K562 (cell line): ENCODE measurements at regions not wholly inside any gene's neighbourhood (a gene's known extent, or its start where the extent isn't known, plus 50 kb on each side); places are given as distances from the start of the nearest gene placed in this dataset.

Experiments
- ATAC-seq: fragments of 200-7000 bp; cut with Tn5 transposase; 3 replicates; pipeline ENCODE4 v1.9.1; 2020; ENCODE audit warnings: moderate library complexity
- BruUV-seq: library from RNA; stranded (reverse); fragments of 400-500 nt; replicated peaks from 2 replicates; lab custom pipeline; 2021; lab: Mats Ljungman, UMichigan
- CTCF ChIA-PET: fragments of 300-600 bp; formaldehyde crosslinking; extraction: SDS; loops from one replicate; lab custom pipeline; 2021; ENCODE audit warnings: low intra/inter-chr PET ratio; lab: Yijun Ruan, JAX
- POLR2A ChIA-PET: fragments of 300-600, 350-650 bp; sonication (Branson Sonifier 250); formaldehyde crosslinking; extraction: SDS; loops from one replicate; lab custom pipeline; 2021; ENCODE audit warnings: antibody characterized with exemption, inconsistent platforms; lab: Yijun Ruan, JAX
- DNase-seq, 4 experiments: peaks; one replicate each; pipeline versions ENCODE4 v3.0.0 to v3.0.0-alpha.2; 2011 to 2018; ENCODE audit warnings: low spot score in 3 of 4, mixed read lengths in 3 of 4; ENCODE audit errors: extremely low read depth in 1 of 4
- FAIRE-seq: peaks from 2 replicates; lab custom pipeline; 2011; peaks lifted over from hg19 to GRCh38; lab: Jason Lieb, UNC
- H2AFZ ChIP-seq: 2 replicates; pipeline ENCODE4 v1.6.0; 2011; ENCODE audit warnings: low read depth, low read length, control low read depth, inconsistent platforms
- H3K27ac ChIP-seq: fragments of 200-600 bp; 3 replicates; pipeline ENCODE4 v1.8.0; 2011; ENCODE audit warnings: low read depth, mild to moderate bottlenecking, control low read depth, inconsistent platforms, low read length, moderate library complexity, mixed read lengths; ENCODE audit errors: extremely low read depth
- H3K27me3 ChIP-seq, 2 experiments: fragments of 300-600 bp in 1 of 2; 2 replicates in 1 of 2; 3 replicates in 1 of 2; pipeline versions ENCODE4 v1.6.0 to v1.8.0; 2011; ENCODE audit warnings: inconsistent platforms in 2 of 2, low read length in 2 of 2, mild to moderate bottlenecking in 1 of 2, mixed read lengths in 1 of 2, moderate library complexity in 1 of 2; ENCODE audit not compliant: control insufficient read depth in 2 of 2, insufficient read depth in 2 of 2
- H3K36me3 ChIP-seq: fragments of 300-600 bp; 3 replicates; pipeline ENCODE4 v1.8.0; 2011; ENCODE audit warnings: mild to moderate bottlenecking, low read length, inconsistent platforms; ENCODE audit not compliant: control insufficient read depth, insufficient read depth
- H3K4me1 ChIP-seq, 2 experiments: fragments of 200-600 bp in 1 of 2; replicated peaks in 1 of 2; 2 replicates in 1 of 2; 3 replicates in 1 of 2; pipeline versions ENCODE4 v1.5.1 to v1.8.0; 2011; ENCODE audit warnings: inconsistent platforms in 2 of 2, low read length in 2 of 2, mild to moderate bottlenecking in 1 of 2, mixed read lengths in 1 of 2, moderate library complexity in 1 of 2; ENCODE audit not compliant: control insufficient read depth in 2 of 2, insufficient read depth in 2 of 2
- H3K4me2 ChIP-seq: 2 replicates; pipeline ENCODE4 v1.6.1; 2011; ENCODE audit warnings: low read length, control low read depth, inconsistent platforms, mixed read lengths; ENCODE audit not compliant: insufficient read depth
- H3K4me3 ChIP-seq: fragments of 200-600 bp; sonication (generic), shearing (Covaris generic); 2 replicates; pipeline ENCODE4 v1.5.1; 2016; ENCODE audit warnings: control low read depth, inconsistent platforms
- H3K79me2 ChIP-seq: fragments of 200-600 bp; 3 replicates; pipeline ENCODE4 v1.8.0; 2011; ENCODE audit warnings: low read length, inconsistent platforms; ENCODE audit not compliant: control insufficient read depth, insufficient read depth
- H3K9ac ChIP-seq, 2 experiments: 2 replicates each; pipeline versions ENCODE4 v1.6.0 to v1.6.1; 2011; ENCODE audit warnings: low read depth in 2 of 2, low read length in 2 of 2, control low read depth in 1 of 2, inconsistent platforms in 1 of 2, mild to moderate bottlenecking in 1 of 2, mixed read lengths in 1 of 2; ENCODE audit not compliant: insufficient read depth in 1 of 2
- H3K9me1 ChIP-seq: one replicate; pipeline ENCODE4 v1.6.0; 2011; ENCODE audit warnings: inconsistent platforms, mild to moderate bottlenecking, low read length, moderate library complexity; ENCODE audit not compliant: control insufficient read depth, insufficient read depth
- H3K9me3 ChIP-seq: replicated peaks from 2 replicates; pipeline ENCODE4 v1.5.1; 2011; ENCODE audit warnings: low read depth, low read length, inconsistent platforms; ENCODE audit not compliant: control insufficient read depth, insufficient read depth
- H4K20me1 ChIP-seq: replicated peaks from 2 replicates; pipeline ENCODE4 v1.6.1; 2011; ENCODE audit warnings: low read length, inconsistent platforms, mixed read lengths; ENCODE audit not compliant: control insufficient read depth, insufficient read depth
- BRF1 ChIP-seq: IDR thresholded peaks from 3 replicates; pipeline ENCODE4 v1.6.1; 2011; ENCODE audit warnings: borderline replicate concordance, mild to moderate bottlenecking; ENCODE audit not compliant: insufficient read length; ENCODE audit errors: extremely low read depth
- CBX1 ChIP-seq: sonication (generic); IDR thresholded peaks from 2 replicates; pipeline ENCODE4 v1.6.1; 2016; ENCODE audit warnings: antibody characterized with exemption, low read depth, mild to moderate bottlenecking
- CCNT2 ChIP-seq: IDR thresholded peaks from 2 replicates; pipeline ENCODE4 v1.6.1; 2011; ENCODE audit warnings: borderline replicate concordance, low read depth, mild to moderate bottlenecking, moderate library complexity, mixed read lengths, low read length; ENCODE audit not compliant: insufficient read length; ENCODE audit errors: extremely low read depth
- EHMT2 ChIP-seq: fragments of 450-650 bp; IDR thresholded peaks from 2 replicates; pipeline ENCODE4 v1.6.1; 2018; ENCODE audit warnings: antibody characterized with exemption
- KLF6 ChIP-seq: fragments of 250-450 bp; sonication (Bioruptor Pico); IDR thresholded peaks from 2 replicates; pipeline ENCODE4 v1.4.0; 2020; ENCODE audit warnings: mild to moderate bottlenecking, moderate library complexity, borderline replicate concordance
- MAFG ChIP-seq: fragments of 450-650 bp; conservative IDR thresholded peaks from 2 replicates; pipeline ENCODE4 v1.6.1; 2016; ENCODE audit warnings: missing genetic modification characterization, missing compliant biosample characterization
- MEIS2 ChIP-seq: fragments of 450-650 bp; IDR thresholded peaks from 2 replicates; pipeline ENCODE4 v1.6.1; 2014; ENCODE audit warnings: mild to moderate bottlenecking; ENCODE audit not compliant: partially characterized antibody
- MYNN ChIP-seq, 2 experiments: sonication (generic); formaldehyde crosslinking in 1 of 2; IDR thresholded peaks; 2 replicates each; pipeline versions ENCODE4 v1.5.0 to v1.6.1; 2016 to 2020; ENCODE audit warnings: antibody characterized with exemption in 1 of 2, missing genetic modification reagents in 1 of 2
- PML ChIP-seq: IDR thresholded peaks from 2 replicates; pipeline ENCODE4 v1.6.1; 2012; ENCODE audit warnings: low read length, inconsistent platforms
- ZNF133 ChIP-seq: fragments of 250-450 bp; sonication (Bioruptor Pico); IDR thresholded peaks from 2 replicates; pipeline ENCODE4 v1.4.0; 2020; ENCODE audit warnings: mild to moderate bottlenecking
- ZNF324 ChIP-seq: fragments of 250-450 bp; sonication (Bioruptor Pico); IDR thresholded peaks from 2 replicates; pipeline ENCODE4 v1.4.0; 2020; ENCODE audit warnings: mild to moderate bottlenecking
- WGBS: fragments of 100-300 bp; shearing (Covaris generic); methylation state at CpG from one replicate; pipeline ENCODE4 v1.1.6; 2016; ENCODE audit warnings: low coverage, mixed read lengths; ENCODE audit not compliant: insufficient coverage; ENCODE audit errors: missing lambda C conversion rate; 5-methylcytosine and 5-hydroxymethylcytosine counted together
- in situ Hi-C: fragments of 300-500 bp; cut with MboI; formaldehyde crosslinking; loops from 4 replicates; pipeline ENCODE4 v1.15.0; 2018; ENCODE audit warnings: inconsistent platforms, mixed read lengths
- intact Hi-C: fragments of 100-400 bp; cut with micrococcal nuclease; formaldehyde crosslinking; loops from 2 replicates; pipeline ENCODE4 v1.14.2; 2022
- TF ChIP-seq, protein P1 (sequence below): sonication (generic); formaldehyde crosslinking; IDR thresholded peaks from 2 replicates; pipeline ENCODE4 v1.8.0; 2022; ENCODE audit warnings: missing genetic modification reagents, mild to moderate bottlenecking, borderline replicate concordance
- TF ChIP-seq, protein P2 (sequence below): fragments of 200-400 bp; formaldehyde crosslinking; IDR thresholded peaks from 2 replicates; pipeline ENCODE4 v1.6.1; 2017; ENCODE audit warnings: mild to moderate bottlenecking, low read depth, low read length, moderate library complexity

DNA sequence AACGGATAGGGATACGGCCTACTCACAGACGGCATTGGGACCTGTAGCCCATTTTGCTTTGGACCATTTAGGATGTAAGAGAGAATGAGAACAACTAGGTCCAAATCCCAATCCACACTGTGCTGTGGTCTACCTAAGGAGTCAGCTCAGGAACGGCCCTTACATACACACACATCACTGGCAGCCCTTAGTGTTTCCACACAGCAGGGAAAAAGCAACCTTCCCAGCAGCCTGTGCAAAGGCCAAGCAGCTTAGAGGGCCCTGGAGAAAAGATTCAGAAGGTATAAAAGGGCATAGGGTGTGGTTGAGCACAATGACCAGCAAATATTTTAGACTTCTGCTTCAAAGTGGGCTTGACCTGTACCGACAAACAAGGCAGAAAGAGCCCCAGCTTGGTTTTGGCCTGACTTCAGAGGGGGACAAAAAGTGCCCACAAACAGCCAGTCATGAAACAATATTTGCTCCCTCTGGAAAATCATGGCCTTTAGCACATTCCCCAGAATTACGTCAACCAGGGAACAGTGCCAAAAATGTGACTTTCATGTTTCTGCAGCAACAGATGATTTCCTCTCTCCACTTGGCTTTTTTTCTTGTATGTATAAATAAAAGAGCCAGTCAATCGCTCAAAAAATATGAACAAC, 359.5 kb upstream of the FGF16 start:
- H3K79me2 ChIP-seq: no peaks in the 10 kb centered on the region
- POLR2A ChIA-PET: no interaction called here
- intact Hi-C loops (no loop called here), in situ Hi-C loops (no loop called here)
- no peak for TF ChIP-seq ZNF133 (CRISPR knock-in tag)
- no peak for TF ChIP-seq ZNF324 (CRISPR knock-in tag)
- TF ChIP-seq CCNT2: no peak
- TF ChIP-seq CBX1: no peak
- TF ChIP-seq MEIS2: no peak
- TF ChIP-seq KLF6: no peak
- no peak overlapping the region for H3K9ac ChIP-seq
- DNase-seq (no peak), ATAC-seq (no peak), FAIRE-seq (no peak)
- no peak overlapping the region for H3K27ac ChIP-seq
- CTCF ChIA-PET: no interaction called here
- no peaks in the 10 kb centered on the region for H3K9me1 ChIP-seq
- H3K4me1 ChIP-seq: no peaks in the 10 kb centered on the region
- H3K4me2 ChIP-seq: no peak overlapping the region
- H3K27me3 ChIP-seq: no peaks in the 10 kb centered on the region
- no peaks in the 10 kb centered on the region for H3K36me3 ChIP-seq
- H4K20me1 ChIP-seq: no peaks in the 10 kb centered on the region
- H3K4me3 ChIP-seq: no peak overlapping the region
- BruUV-seq: no TSS peak
- no peaks in the 10 kb centered on the region for H3K9me3 ChIP-seq
- 2% methylated on average over 5 of the region's 7 CpGs for WGBS
- no peak overlapping the region for H2AFZ ChIP-seq

DNA sequence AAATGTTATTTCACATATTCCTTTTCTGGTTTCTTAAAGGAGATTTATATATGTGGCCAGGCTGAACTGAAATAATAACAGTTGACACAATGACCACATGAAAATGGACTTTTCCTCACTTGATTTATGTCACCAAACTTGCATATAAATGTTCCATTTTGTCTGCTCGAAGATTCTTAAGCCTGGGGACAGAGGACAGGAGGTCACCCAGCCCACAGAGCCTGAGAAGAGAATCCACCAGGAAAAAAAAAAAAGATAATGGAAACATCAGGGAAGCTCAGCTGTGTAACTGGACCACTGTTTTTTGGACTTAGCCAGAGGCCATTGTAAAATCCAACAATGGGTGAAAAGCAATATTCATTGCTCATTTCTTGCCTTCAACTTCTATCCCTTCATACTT, 359.0 kb upstream of the FGF16 start:
- Histone ChIP-seq H3K4me1 (no peaks in the 10 kb centered on the region), H3K4me2 (no peak overlapping the region), H3K9me3 (no peaks in the 10 kb centered on the region), H3K9me1 (no peaks in the 10 kb centered on the region), H3K9ac (no peak overlapping the region), H3K79me2 (no peaks in the 10 kb centered on the region), H3K36me3 (no peaks in the 10 kb centered on the region), H4K20me1 (no peaks in the 10 kb centered on the region), H3K27ac (no peak overlapping the region), H3K4me3 (no peak overlapping the region), H2AFZ (no peak overlapping the region), H3K27me3 (no peaks in the 10 kb centered on the region)
- in situ Hi-C loops: no loop called here
- CTCF ChIA-PET: no interaction called here
- intact Hi-C loops: no loop called here
- ATAC-seq (no peak), DNase-seq (no peak), FAIRE-seq (no peak)
- BruUV-seq: no TSS peak
- POLR2A ChIA-PET: no interaction called here
- 0% methylated on average over 1 of the region's 1 CpG for WGBS
- TF ChIP-seq PML (no peak), BRF1 (no peak), MYNN (IDR thresholded peaks at IDR 0.05) (no peak), MYNN (CRISPR knock-in tag; IDR thresholded peaks at IDR 0.05) (no peak), MAFG (tag) (no peak), EHMT2 (no peak), KLF6 (no peak)
- TF ChIP-seq, protein P1, sequence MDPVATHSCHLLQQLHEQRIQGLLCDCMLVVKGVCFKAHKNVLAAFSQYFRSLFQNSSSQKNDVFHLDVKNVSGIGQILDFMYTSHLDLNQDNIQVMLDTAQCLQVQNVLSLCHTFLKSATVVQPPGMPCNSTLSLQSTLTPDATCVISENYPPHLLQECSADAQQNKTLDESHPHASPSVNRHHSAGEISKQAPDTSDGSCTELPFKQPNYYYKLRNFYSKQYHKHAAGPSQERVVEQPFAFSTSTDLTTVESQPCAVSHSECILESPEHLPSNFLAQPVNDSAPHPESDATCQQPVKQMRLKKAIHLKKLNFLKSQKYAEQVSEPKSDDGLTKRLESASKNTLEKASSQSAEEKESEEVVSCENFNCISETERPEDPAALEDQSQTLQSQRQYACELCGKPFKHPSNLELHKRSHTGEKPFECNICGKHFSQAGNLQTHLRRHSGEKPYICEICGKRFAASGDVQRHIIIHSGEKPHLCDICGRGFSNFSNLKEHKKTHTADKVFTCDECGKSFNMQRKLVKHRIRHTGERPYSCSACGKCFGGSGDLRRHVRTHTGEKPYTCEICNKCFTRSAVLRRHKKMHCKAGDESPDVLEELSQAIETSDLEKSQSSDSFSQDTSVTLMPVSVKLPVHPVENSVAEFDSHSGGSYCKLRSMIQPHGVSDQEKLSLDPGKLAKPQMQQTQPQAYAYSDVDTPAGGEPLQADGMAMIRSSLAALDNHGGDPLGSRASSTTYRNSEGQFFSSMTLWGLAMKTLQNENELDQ: no peak
- TF ChIP-seq, protein P2, sequence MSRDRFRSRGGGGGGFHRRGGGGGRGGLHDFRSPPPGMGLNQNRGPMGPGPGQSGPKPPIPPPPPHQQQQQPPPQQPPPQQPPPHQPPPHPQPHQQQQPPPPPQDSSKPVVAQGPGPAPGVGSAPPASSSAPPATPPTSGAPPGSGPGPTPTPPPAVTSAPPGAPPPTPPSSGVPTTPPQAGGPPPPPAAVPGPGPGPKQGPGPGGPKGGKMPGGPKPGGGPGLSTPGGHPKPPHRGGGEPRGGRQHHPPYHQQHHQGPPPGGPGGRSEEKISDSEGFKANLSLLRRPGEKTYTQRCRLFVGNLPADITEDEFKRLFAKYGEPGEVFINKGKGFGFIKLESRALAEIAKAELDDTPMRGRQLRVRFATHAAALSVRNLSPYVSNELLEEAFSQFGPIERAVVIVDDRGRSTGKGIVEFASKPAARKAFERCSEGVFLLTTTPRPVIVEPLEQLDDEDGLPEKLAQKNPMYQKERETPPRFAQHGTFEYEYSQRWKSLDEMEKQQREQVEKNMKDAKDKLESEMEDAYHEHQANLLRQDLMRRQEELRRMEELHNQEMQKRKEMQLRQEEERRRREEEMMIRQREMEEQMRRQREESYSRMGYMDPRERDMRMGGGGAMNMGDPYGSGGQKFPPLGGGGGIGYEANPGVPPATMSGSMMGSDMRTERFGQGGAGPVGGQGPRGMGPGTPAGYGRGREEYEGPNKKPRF: no peak
